ENCODE measurements at regions not wholly inside any gene's neighbourhood (a gene's known extent, or its start where the extent isn't known, plus 50 kb on each side); places are given as distances from the start of the nearest gene placed in this dataset.

DNA sequence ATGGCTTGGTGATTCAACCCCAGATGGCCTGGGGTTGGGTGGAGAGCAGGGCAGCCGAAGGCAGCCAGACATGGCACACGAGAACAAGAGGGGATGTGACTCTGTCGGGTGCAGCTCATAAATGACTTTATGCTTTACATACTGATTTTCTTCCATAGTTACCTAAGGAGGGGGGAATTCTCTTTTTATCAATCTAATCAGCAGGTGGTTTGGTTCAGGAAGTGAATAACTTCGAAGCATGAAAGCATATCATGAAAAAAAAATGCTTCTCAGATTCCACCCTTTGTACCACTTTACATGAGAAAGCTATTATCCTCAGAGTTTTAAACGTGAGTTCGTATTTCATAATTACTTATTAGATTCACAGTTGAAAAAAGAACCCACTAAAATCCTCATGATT lies 908.9 kb upstream of the LCORL start:
- no peak for DNase-seq

DNA sequence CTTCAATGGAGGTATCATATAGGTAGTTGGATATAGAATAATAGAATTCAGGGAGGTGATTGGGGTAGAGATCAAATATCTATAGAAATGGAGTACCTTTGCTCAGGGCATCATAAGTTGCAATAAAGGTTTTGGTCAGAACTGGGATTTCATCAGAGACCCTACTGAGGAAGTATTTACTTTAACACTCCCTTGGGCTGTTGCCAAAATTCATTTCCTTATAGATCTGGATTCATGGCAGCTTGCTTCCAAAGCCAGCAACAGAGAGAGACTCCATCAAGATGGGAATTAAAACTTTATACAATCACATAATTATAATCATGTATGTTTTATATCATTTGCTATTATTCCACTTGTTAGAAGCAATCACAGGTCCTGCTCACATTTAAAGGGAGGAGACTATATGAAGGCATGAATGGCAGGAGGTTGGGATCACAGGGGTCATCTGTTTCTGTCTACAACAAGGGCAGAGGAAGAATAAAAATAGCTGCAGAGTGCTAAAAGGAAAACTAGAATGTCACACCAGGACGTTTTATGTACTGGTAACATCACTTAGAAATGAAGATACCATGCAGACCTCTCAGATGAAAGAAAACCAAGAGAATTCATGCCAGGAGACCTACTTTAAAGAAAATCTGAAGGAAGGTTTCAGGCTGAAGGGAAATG lies 902.1 kb upstream of the LCORL start:
- no peak for DNase-seq

DNA sequence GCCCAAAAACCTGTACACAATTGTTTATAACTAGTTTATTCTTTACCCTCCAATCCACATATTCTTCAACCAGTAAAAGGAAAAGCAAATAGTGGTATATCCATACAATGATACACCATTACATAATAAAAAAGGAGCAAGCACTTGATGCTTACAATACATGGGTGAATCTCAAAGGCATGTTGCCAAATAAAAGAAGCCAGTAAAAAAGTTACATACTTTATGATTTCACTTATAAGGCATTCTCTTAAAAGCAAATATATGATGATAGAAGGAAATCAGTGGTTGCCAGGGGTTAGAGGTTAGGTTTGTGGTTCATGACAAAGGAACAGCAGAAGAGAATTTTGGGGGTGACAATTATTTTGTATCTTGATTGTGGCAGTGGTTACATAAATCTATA lies 896.1 kb upstream of the LCORL start:
- DNase-seq = no peak

DNA sequence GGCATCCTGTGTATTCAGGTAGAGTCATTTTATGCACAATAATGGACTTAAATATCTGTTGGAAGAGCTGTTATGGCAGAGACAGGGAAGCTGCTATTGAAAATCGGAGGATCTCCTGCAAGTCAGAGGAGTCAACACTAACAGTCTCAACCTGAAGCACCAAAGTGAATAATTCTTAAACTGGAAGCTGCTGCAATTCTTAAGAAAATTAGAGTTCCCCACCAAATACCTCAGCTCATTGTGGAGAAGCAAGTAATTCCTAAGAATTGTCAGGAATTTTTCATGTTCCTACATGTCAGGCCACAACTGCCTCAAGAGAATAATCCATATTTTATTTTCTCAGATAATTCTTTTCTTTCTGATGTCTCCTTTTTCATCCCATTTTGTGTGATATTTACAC lies 892.6 kb upstream of the LCORL start:
- no peak for DNase-seq

DNA sequence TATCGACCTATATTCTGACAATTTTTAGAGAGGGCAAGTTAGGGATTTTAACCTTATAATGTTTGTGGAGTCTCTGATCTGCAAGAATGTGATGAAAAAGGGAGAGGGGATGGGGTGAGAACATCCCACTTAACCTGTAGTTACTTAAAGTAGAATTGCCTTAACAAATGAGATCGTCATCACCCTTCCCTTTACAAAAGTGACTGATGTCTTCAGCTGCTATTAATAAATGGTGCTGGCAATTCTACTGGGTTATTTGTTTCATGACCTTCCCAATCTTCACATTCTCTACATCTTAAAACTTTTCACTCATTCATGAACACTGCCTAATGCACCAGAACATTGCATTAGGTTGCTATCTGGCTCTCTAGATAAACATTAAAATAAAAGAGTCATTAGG lies 873.4 kb upstream of the LCORL start:
- no peak for DNase-seq

DNA sequence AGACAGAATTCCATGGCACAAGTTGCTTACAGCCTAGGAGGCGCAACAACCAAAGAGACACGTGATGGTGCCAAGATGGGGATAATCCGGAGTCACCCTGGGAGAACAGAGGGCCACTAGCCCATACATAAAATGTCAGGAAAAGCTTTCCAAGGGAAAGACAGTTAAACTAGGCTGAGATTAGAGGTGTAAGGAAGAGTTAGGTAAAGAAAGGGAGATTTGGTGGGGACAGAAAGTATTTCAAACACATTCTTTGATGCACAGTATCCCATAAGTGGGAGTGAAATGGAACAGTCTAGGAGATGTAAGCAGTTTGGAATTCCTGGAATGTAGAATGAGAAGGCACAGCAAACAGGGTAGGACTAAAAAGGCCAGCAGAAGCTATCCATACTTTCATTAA lies 860.9 kb upstream of the LCORL start:
- no peak for DNase-seq

DNA sequence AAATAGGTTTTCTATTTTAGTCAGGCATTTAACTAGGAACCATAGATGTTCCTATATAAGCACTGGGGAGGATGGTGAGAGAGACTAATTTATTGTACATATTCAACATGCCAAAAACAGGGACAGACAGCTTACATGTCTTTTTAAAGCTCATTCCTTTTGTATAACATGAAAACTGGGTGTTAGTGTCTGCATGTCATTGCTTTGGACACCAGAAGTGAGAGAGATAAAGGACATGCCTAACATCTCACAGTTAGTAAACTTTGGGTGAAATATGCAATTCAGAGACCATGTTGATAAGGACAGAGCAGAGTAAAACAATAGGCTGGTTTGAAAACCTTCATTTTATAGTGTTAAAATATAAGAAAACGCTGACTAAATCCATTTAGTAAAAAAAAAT lies 860.0 kb upstream of the LCORL start:
- DNase-seq = no peak

DNA sequence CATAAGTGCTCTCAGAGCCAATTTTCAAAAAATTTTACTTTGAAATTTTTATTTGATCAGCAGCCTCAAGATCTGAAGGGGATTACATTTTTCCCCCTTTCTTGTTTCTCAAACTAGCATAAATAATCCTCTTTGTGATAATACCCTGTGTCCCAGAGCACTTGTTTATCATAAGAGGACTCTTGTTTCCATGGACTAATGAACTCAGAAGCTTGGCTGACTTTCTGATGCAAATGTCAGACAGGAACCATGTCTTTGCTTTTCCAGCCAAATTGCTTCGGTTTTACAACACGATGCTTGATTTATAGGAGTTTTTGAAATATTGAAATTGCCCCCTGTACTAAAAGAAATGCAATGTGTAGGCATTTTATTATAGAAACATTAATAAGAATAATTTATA lies 859.3 kb upstream of the LCORL start:
- no peak for DNase-seq

DNA sequence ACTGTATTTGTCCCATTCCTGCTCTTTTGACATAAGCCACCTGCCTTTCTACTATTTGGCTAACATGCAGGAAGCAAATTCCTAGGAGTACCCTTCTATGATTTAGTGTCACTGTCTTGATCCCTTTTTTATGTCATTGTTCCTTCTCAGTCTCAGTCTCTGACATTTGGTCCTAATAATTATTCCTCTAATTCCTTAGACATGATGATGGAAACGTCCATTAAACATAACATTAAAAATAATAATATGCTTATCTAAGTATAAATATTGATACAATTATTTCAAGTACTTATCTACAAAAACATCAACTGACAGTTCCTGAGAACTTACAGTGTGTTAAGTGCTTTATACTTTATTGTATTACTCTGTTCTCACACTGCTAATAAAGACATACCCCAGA lies 857.0 kb upstream of the LCORL start:
- no peak for DNase-seq

DNA sequence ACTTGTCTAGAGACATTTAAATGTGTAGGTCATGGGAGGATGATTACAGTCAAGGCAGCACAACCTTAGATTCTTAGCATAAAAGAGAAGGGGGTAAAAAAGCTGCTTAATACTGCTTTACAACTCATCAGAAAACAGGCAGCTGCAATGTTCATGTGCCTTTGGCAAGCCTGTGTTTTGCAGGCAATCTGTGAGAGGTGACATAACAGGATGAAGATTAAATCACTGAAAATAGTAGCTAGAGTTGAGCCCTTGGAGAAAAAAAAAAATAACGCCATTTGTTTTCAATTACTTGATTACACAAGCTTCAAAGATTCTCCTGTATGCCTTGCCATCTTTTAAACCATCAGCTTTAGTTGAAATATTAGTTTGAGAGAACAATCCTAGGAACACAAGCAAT lies 847.6 kb upstream of the LCORL start:
- DNase-seq = no peak

DNA sequence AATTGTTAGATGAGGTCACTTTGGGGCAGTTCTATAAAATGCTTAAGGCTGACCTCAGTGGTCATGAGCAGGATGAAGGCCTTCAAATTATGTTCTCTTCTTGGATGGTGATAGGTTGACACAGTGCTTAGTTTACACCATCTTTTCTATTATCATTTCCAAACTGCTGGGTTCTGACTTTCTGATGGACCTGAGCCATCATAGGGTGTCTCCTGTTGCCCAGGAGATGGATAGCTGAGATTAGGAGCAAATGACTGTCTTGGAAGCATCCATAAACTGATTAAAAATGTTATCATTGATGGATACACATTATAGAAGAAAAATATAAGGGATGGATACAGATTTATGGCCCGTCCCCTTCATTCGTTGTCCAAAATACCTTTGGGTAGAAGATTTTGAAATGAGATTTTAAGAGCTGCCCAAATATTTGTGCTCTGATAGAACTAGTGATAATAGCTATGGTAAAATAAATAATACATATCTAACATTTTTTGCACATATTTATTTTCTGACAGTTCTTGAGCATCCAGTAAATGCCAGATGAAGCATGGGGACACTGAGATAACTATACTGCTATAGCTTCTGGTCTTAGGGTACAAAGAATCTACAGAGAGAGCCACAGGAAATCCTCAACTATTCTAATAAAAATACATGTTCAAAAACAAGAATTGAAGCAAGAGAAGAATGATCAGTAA lies 839.4 kb upstream of the LCORL start:
- DNase-seq = no peak

DNA sequence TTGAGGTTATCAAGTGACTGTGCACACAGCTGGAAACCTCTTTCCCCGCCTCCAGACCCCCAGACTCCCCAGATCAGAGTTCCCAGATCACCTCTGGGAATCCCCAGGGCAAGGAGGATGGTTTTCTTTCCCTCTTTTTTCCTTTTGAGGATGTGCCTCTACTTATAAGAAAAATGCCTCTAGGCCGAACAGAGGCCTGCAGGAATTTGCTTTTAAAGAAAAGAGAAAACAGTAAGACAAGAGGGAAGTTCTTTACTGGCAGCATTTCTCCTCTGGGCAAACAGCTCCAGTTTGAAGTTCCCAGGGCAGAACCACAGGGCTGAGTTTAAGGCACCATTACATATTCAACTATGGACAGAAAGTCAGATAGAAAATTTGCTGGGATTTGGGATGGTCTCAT lies 837.9 kb upstream of the LCORL start:
- DNase-seq = no peak

DNA sequence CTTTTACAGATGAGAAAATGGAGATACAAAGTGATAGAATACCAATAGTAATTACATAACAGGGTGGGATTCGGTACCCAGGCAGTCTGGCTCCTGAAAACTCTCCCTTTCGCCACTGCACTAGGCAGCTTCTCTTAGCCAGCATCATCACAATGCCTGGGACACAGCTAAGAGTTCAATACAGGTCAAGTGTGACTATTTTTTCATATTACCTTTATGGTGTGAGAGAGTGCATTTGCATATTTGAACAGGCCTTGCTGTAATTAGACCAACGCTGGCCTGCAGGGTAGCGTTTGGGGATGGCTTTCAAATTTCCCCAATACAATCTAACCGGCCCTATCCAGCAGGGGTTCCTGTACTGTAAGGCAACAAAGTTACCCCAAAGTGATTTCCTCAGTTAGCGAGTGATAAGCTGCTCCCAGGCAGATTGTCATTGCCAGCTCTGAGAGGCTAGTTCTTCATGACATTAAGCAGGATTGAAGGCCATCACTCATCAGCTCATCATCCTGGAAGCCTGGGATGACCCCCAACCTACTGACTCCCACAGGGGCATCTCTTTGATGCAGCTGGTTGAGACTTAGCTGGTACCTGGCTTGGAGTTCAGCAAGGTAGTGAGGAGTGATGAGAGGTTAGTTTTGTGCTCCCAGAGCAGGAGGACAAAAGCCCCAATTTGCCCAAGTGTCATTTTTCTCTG lies 836.8 kb upstream of the LCORL start:
- no peak for DNase-seq

DNA sequence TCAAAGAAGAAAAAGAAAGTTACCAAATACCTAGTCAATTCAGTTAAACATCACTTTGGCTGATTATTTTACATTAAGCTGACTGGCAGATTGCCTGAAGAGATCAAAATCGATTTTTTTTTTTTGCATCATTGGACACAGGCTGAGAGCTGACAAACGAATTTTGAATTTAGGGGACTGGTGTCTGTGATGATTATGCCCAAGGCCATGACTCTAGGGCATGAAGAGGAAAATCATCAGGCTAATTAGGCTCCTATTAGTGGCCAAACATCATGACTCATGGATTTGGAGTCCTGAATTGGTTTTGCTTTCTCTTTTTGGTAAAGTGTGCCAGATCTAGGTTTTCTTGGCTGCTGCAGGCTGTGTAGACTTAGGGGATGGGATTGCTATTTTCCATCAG lies 829.3 kb upstream of the LCORL start:
- DNase-seq = no peak

DNA sequence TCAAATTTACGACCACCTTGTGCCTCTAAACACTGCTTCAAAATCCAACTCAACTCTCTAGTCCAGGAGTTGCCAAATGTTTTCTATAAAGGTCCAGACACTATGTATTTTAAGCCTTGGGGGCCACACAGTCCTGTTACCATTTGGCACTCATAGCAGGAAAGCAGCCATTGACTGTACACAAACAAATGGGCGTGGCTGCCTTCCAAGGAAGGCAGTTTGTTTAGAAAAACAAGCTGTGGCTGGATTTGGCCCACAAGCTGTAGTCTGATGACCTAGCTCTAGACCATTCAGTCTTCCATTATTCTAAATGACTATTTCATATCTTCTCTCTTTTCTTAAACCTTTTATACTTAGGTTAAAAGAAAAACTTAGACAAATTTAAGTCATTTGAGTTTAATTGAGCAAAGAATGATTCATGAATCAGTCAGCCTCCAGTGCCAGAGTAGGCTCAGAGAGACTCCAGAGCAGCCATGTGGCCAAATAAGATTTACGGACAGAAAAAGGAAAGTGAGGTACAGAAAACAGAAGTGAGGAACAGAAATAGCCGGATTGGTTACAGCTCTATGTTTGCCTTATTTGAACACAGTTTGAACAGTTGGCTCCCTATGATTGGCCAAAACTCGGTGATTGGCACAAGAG lies 825.8 kb upstream of the LCORL start:
- DNase-seq = no peak

DNA sequence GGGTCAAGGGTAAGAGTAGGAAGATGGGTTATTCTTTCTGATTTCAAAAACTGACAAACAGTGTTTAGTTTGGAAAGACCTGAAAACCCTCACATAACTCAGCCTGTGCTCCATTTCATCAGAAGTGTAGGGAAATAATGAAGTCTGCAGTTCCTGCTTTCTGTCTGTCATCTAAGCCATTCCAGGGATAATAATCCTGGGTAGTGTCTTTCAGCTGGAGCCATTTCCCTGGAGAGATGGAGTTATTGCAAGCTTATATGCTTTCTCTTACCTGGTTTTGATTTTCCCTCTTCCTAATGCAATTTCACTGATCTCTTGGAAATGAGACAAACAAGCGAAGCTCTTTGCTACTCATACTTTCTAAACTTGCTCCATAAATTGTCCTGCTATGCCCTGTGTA lies 824.8 kb upstream of the LCORL start:
- no peak for DNase-seq

DNA sequence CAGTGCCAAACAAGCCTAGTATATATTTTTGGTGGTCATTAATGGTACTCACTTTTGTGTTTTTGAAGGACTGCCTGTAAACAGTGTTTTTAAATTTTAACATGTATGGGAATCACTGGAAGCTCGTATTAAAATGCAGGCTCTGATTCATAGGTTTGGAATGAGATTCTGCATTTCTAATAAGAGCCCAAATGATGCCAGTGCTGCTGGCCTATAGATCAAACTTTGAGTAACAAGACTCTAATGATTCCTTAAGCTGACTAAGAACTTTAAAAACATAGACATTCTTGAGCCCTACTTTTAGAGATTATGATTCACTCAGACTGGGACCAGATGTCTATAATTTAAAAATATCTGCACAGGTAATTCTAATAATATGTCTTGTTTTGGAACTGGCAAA lies 823.2 kb upstream of the LCORL start:
- DNase-seq = no peak

DNA sequence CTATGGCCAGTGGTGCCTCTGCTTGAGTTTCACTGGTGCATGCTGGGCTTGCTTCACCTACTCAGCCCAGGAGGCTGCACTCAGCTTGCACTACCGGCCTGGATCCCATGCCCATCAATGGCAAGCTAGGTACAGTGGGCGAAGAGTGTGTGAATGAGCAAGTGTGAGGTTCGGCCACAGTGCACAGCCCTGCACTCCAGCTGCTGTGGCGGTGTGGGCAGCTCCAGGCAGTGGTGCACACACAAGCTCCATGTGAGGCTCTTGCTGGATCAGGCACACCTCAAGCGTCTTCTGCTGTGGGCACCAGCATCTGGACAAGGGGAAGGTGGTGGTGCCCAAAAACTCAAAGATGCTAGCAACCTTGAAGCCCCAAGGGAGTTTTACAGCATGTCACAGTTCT lies 820.9 kb upstream of the LCORL start:
- no peak for DNase-seq

DNA sequence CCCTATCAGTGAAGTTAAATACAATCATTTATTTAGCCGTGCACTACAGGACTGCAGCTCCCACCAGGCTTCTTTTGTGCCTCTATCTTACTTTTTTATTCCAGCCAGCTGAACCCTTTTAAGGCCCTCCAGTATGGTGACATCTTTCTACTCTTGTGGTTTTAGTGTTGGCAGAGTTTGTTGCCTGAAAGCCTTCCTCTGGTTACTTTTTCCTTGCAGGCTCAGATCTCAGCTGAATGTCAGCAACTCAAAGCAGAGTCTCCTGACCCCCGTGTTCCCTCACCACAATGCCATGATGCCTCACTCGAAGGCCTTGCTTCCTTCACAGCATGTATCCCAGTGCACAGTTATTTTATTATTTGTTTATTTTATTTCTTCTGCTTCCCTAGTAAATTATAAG lies 818.9 kb upstream of the LCORL start:
- no peak for DNase-seq

DNA sequence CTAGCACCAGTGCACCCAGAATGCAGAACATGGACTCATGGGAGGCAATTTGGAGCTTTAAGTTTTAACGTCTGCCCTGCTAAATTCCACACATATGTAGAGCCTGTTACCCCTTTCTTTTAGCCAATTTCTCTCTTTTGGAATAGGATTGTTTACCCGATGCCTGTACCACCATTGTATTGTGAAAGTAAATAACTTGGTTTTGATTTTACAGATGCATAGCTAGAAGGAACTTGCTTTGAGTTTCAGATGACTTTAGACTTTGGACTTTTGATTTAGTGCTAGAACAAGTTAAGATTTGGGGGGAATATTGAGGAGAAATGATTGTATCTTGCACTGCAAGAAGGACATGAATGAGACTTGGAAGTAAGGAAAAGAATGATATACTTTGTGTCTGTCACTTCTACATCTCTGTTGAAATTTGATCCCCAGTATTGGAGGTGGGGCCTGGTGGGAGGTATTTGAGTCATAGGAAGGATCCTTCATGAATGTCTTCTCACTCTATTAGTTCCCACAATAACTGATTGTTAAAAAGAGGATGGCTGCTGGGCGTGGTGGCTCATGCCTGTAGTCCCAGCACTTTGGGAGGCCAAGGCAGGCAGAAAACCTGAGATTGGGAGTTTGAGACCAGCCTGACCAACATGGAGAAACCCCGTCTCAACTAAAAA lies 794.8 kb upstream of the LCORL start:
- no peak for DNase-seq

DNA sequence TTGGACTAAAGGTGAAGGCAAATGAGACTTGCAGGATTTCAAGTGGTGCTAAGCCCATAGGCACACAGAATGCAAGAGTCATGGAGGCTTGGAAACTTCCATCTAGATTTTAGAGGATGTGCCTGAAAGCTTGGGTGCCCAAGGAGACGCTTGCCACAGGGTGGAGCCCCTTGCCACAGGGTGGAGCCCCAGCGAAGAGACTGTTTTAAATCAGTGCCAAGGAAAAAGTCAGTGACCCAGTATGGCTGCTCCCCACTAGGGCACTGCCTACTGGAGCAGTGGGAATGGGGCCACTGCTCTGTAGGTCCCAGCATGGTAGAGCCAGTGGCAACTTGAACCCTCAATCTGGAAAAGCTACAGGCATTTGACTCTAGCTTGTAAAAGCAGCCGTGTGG lies 794.2 kb upstream of the LCORL start:
- no peak for DNase-seq

DNA sequence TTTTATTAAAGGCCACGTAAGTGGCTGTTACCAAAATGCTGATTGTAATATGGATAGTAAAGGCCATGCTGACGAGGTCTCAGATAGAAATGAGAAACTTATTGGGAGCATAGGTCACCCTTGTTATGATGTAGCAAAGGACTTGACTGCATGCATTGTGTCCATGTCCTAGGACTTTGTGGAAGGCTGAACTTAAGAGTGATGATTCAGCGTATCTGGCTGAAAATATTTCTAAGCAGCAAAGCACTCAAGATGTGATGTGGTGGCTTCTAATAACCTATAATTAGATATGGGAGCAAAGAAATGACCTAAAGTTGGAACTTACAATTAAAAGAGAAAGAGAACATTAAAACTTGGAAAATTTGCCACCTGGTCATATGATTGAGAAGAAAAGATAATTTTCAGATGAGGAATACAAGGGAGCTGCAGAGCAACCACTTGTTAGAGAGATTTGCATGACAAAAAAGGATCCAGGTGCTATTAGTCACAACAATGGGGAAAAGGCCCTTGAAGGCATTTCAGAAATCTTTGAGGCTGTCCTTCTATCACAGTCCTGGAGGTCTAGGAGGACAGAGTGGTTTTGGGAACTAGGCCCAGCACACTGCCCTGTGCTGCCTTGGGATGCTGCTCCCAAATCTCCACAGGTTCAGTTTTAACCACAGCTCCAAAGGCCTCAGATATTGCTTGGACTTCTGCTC lies 793.7 kb upstream of the LCORL start:
- no peak for DNase-seq

DNA sequence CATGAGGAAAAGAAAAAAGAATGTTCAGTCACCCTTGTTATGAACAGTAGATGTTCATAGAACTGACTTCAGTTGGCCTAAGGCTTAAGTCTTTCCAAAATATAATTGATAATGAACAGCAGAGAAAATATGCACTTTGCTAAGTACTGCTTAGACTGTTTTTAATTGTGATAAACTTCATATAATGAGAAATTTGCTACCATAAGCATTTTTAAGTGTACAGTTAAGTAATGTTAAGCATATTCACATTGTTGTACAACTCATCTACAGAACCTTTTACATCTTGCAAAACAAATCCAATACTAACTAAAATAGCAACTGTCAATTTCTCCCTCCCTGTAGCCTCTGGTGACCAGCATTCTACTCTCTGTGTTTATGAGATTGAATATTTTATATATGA lies 792.2 kb upstream of the LCORL start:
- no peak for DNase-seq

All from right forelimb (tissue), 1 donor.